Left colon (tissue), 2 donors: ENCODE measurements at regions not wholly inside any gene's neighbourhood (a gene's known extent, or its start where the extent isn't known, plus 50 kb on each side); places are given as distances from the start of the nearest gene placed in this dataset.
"Not testable (repeated sequence)": the region's sequence is repeated elsewhere in the genome, so short reads cannot be mapped to it uniquely, and the experiment has no call there.

Experiments
- ATAC-seq: fragments of 200-7000 bp; cut with Tn5 transposase; one replicate; pipeline ENCODE4 v1.9.1; 2020; ENCODE audit warnings: mild to moderate bottlenecking, moderate library complexity
- DNase-seq, 2 donors: peaks; one replicate each; pipeline ENCODE4 v3.0.0-alpha.2; 2020
- intact Hi-C, 2 donors: fragments of 100-400 bp; cut with DNase I in 1 of 2; cut with micrococcal nuclease in 1 of 2; formaldehyde crosslinking; loops; one replicate each; pipeline versions ENCODE4 v1.11.2 to v1.14.0; 2022; cut with DNase I, micrococcal nuclease
- donor health status: DM: no; HTN: no; CAD: no.
- donor health status: DM: yes; HTN: yes; CAD: no.

DNA sequence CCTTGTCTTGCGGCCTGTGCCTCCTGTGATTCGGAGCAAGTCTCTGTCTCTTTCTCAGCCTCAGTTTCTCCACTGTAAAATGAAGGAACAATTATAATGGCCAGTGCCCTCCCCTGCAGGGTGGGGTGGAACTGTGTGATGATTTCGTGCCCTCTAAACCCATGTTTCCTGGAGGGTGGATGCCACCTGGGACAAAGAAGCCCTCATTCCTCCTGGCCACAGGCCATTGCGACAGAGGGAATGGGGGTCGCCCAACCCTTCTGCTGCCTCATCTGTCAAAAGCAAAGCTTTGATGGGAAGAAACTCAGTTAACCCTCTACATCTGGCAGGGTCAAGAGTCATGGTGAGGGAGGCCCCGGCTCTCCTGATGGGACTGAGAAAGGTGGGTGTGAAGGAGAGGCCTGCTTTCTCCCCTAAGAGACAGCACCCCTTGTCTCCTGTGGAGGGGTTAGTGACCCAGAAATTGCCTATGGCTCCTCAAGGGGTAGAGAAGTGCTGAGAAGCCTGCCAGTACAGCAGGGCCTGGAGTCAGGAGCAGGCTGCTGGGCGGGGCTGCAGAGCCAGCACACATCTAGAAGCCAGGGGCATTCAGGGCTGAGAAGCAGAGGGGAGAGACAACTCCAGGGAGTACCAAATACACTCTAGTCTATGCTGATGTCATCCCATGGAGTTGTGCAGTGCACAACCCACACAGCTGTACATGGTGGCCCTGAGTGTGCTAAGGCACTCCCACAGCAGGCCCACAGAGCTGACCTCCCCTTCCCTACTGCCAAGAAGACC lies 61.0 kb downstream of the PLXNA1 start:
- no peak for DNase-seq
- intact Hi-C loops: no loop called here
- peak; percentile 34 for ATAC-seq

DNA sequence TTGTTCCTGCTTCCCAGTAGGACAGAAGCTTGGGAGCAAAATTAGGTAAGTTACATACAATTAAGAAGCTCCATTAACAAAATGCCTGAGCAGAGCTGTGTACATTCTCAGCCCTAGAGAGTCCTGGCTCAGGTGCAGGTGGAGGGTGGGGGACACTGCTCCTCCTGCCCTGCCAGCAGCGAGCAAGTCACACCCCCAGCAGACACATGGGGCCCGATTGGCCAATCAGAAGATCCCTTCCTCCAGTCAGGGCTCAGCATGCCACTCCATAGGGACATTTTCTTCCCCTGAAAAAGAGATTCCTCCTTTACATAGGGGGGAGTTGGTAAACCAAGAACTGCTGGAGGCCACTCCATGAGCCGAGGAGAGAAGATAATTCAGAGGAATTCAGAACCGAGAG lies 62.1 kb downstream of the PLXNA1 start:
- intact Hi-C loops: no loop called here
- ATAC-seq (peak; percentile 91), DNase-seq (peak in 1 of 2 donors; percentile 35)

DNA sequence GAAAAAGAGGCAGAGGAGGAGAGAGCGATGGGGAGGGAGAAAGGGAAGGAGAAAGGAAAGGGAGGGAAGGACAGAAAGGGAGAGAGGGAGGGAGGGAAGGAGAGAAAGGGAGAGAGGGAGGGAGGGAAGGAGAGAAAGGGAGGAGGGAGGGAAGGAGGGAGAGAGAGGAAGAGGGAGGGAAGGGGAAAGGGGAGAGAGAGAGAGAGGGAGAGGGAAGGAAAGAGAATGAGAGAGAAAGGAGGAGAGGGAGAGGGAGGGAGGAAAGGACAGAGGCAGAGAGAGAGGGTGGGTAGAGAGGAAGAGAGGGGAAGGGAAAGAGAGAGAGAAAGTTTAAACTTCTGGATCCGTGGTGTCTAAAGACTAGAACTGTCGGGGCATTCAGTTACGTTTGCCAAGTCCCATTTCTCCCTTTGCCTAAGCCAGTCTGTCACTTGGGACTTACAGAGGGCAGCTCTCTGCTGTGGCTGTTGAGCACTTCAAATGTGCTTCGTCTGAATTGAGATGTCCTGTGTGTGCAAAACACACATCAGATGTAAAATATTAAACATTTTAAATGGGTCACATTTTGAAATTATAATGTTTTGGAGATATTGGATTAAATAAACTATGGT lies 62.6 kb downstream of the PLXNA1 start:
- no peak for ATAC-seq
- intact Hi-C loops: no loop called here
- DNase-seq: no peak

DNA sequence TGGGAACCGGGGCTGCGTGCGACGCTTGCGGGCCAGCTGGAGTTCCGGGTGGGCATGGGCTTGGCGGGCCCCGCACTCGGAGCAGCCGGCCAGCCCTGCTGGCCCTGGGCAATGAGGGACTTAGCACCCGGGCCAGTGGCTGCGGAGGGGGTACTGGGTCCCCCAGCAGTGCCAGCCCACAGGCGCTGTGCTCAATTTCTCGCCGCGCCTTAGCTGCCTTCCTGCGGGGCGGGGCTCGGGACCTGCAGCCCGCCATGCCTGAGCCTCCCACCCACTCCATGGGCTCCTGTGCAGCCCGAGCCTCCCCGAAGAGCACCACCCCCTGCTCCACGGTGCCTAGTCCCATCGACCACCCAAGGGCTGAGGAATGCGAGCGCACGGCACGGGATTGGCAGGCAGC lies 63.8 kb downstream of the PLXNA1 start:
- intact Hi-C loops, ATAC-seq: not testable (repeated sequence)

DNA sequence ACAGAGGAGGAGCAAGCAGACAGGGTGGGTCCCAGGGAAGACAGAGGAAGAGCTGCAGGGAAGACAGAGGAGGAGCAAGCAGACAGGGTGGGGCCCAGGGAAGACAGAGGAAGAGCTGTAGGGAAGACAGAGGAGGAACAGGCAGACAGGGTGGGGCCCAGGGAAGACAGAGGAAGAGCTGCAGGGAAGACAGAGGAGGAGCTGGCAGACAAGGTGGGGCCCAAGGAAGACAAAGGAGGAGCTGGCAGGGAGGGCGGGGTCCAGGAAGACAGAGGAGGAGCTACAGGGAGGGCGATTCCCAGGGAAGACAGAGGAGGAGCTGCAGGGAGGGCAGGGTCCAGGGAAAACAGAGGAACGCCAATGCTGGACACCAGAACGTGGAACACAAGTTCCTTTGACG lies 66.5 kb downstream of the PLXNA1 start:
- DNase-seq (peak in 1 of 2 donors; percentile 23), ATAC-seq (peak; percentile 37)
- intact Hi-C loops: no loop called here

More for the DNA sequence above, 63.8 kb downstream of the PLXNA1 start:
- DNase-seq: not testable (repeated sequence)

DNA sequence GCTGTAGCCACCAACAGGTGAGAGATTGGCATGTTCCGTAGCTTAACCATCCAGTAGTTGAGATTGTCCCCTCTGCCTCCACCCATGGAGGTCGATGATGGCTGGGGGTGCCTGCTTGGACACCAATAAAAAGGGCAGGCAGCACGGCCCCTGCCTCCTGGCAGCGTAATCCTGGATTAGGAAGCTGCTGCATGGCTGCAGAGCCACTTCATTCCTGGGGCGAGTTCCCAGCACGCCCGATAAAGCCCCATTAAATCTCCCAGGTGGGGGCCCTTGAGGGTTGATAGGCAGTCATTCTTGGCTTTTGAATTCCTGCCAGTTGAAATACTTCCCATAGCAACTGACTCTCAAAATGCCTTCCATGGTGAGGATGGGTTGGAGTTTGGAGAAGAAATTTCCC lies 67.8 kb downstream of the PLXNA1 start:
- DNase-seq: no peak
- no peak for ATAC-seq
- intact Hi-C loops: no loop called here

DNA sequence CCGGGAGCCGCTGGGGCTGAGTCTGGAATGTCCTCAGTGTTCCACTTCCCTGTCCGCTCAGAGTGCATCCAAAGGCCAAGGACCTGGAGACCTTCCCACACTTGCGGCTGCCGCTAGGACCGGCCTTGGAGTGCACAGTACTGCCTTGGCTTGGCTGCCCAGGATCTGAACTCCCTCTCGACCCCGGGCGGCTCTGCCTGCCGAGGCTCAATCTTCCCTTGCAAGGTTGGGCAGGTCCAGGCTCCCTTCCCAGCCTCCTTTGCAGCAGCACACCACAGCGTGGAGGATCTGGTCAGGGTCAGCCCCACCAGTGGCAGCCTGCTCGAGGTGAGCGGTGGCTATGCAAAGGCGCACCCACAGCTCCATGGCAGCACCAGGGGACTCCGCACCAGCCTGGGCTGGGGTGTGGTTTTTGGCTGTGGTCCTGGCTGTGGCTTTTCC lies 69.2 kb downstream of the PLXNA1 start:
- DNase-seq: peak; percentile 74 to 76
- ATAC-seq: peak; percentile 98
- intact Hi-C loops: no loop called here

DNA sequence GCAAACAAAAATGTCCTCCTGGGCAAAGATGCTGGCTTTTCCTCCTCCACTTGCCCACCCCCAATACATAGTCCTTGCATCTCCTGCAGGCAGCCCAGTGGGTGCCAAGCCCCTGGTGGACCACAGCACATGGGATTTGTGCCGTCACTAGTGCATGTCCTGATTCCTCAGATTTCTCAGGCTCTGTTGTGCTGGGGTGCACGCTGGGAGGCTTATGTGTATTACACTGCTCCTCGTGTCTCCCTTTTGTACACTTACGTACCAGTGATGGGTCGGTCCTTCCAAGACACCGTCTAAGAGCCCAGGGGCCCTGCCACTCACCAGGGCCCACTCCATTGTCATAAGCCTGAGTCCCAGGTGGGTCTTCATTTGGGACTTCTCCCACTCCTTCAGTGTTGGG lies 70.1 kb downstream of the PLXNA1 start:
- intact Hi-C loops: no loop called here
- DNase-seq: no peak
- ATAC-seq: no peak

DNA sequence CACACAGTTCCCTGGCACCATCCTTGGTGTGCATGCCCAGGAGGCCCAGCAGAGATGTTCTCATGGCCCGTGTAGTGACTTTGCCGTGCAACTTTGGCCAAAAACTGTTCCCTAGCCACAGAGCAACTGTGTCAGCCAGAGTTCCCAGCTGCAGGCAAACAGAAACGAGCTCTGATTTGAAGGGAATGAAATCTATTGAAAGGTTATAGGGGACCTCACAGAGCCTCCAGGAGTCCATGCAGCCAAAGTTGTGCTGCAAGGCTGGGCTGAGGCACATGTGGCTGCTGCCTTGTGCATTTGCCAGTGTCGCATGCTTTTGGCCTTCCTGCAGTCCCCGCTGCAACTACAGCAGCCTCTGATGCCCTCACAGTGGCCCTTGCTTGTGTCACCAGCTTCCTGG lies 70.5 kb downstream of the PLXNA1 start:
- ATAC-seq: no peak
- no peak for DNase-seq
- intact Hi-C loops: no loop called here

DNA sequence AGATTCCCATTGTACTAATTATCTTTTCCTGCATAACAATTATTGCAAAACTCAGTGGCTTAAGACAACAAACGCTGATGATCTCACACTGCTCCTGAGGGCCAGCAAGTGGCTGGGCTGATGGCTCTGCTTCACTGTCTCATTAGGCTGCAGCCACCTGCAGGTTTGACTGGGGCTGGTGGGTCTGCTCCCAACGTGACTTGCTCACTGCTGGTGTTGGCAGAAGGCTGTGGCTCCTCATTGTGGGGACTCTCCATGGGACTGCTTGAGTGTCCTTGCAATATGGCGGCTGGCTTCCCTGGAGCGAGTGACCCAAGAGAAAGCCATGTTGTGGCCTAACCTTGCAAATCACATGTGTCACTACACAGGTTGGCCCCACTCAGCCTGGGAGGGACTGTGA lies 71.1 kb downstream of the PLXNA1 start:
- intact Hi-C loops: no loop called here
- DNase-seq: no peak
- no peak for ATAC-seq

DNA sequence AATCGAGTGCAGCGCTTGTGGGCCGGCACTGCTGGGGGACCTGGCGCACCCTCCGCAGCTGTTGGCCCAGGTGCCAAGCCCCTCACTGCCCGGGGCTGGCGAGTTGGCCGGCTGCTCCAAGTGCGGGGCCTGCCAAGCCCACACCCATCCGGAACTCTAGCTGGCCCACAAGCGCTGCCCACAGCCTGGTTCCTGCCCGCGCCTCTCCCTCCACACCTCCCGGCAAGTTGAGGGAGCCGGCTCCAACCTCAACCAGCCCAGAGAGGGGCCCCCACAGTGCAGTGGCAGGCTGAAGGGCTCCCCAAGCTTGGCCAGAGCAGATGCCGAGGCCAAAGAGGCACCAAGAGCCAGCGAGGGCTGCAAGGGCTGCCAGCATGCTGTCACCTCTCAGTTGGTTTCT lies 73.4 kb downstream of the PLXNA1 start:
- DNase-seq (no peak), ATAC-seq (no peak)
- intact Hi-C loops: no loop called here

DNA sequence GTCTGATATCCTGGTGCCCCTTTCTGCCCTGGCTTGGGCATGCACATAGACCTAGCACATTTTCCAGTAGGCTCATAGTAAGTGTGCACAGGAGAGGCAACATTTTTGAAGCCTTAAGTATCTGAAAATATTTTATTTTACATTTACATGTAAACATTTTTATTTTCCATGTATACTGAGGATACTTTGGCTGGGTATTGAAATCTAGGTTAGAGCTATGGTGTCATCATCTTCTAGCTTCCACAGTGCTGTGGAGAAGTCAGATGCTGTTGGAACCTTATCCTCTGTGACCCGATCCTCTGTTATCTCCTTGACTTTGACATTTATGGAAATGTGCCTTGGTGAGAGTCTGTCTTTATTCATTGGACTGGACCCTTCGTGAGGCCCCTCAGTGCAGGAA lies 74.1 kb downstream of the PLXNA1 start:
- ATAC-seq (no peak), DNase-seq (no peak)
- intact Hi-C loops: no loop called here

DNA sequence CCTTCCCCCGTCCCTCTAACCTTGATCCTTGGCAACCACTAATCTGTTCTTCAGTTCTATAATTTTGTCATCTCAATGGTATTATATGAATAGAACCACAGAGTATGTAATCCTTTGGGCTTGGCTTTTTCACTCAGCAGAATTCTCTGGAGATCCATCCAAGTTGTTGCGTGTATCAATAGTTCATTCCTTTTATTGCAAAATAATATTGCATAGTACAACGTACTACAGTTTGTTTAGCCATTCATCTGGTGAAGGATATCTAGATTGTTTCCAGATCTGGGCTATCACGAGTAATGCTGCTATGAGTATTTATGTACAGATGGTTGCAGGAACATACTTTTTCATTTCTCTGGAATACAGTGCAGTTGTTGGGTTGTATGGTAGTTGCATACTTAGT lies 76.2 kb downstream of the PLXNA1 start:
- intact Hi-C loops: no loop called here
- ATAC-seq (no peak), DNase-seq (no peak)

DNA sequence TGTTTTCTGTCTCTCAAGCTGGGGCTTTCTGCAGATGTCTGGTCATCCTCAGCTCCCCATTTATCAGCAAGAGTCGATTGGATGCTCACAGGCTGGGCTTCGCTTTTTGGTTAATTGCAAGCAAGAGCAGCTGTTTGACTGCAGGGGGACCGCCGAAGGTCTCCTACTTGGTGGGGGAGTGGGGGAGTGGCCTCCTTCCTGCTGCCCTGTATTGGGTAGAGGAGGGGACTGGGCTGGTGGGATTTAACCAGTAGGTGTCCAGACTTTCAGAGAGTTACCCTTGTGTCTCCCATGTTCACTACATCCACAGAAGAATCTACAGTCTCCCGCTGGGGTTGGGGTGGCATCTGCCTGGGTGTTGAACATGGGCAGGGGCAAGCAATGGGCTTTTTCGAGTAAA lies 78.7 kb downstream of the PLXNA1 start:
- intact Hi-C loops: no loop called here
- no peak for DNase-seq
- ATAC-seq: no peak

DNA sequence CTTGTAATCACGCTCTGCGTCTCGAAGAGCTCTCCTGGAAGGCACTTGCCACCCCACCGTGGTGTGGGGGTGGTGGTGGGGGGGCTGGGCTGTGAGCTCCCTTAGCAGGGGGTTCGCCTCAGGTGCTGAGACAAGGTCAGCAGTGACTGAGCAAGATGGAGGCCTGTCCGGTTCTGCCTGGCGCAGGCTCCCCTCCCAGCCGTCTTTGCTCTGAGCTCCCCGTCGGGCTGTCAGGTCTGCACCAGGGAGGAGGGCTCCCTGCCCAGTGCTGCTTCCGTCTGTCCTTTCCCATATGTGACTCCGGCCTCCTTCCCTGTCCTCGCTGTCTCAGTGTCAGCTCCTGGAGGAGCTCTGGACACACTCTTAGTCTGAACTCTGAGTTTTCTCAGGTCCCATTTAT lies 80.0 kb downstream of the PLXNA1 start:
- no peak for DNase-seq
- ATAC-seq: no peak
- intact Hi-C loops: no loop called here

DNA sequence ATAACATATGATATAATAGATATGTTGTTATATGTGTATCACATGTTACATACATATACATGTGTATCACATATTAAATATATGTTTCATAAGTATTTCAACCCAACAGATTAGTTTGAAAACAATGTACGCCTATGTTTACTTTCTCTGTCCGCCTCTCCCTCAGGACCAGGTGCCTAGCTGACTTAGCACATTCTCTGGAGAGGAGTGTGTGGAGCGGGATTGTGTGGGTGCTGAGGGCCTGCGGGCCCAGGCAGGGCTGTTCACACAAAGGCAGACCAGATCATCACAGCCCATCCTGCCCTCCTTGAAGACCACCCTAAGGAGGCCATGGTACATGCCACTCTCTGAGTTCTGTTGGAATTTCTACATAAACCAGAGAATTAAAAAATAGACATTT lies 81.0 kb downstream of the PLXNA1 start:
- DNase-seq: no peak
- no peak for ATAC-seq
- intact Hi-C loops: no loop called here

DNA sequence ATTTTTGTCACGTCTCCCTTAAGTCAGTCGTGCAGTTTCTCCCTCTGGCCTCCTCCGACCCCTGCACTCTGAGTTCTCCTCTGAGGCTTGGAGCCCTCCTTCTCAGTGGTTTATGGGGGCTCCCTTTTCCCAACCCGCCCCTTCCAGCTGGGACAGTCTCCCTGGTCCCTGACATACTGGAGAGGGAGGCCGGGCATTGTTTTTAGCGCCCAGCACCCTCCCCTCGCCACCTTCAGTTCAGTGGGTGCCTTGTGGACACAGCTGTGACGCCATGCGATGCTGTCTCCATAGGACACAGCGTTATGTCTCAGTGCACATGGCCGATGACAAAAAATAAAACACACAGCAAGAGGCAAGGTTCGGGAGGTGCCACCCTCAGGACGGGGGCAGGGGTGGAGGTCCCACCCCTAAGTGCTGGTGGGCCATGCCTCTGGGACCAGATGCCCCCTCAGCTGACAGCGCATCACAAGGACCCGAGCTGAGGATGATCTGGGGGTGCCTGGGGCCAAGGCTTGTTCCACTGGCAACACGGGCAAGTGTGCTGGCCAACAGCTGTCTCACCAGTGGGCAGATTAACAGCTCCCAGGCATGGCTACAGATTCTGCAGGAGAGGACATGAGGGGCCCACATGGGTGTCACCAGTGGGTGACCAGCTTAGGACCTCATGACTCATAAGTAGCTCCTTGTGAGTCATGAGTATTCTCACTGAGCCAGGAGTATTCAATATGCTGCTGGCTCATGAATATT lies 81.6 kb downstream of the PLXNA1 start:
- DNase-seq (no peak), ATAC-seq (no peak)
- intact Hi-C loops: no loop called here

DNA sequence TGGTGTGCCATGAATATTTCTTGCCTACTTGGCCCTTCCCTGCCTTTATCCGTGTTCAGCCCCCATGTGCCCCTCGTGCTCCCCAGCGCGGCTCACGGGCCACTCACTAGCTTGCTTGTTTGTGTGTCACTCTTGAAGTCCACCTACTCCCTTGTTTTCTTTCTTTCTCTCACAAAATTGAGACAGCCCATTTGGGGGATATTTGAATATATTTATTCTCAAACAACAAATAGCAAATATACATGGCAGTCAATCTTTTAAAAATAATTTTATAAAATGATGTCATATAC lies 82.2 kb downstream of the PLXNA1 start:
- no peak for DNase-seq
- intact Hi-C loops: no loop called here
- ATAC-seq: no peak

DNA sequence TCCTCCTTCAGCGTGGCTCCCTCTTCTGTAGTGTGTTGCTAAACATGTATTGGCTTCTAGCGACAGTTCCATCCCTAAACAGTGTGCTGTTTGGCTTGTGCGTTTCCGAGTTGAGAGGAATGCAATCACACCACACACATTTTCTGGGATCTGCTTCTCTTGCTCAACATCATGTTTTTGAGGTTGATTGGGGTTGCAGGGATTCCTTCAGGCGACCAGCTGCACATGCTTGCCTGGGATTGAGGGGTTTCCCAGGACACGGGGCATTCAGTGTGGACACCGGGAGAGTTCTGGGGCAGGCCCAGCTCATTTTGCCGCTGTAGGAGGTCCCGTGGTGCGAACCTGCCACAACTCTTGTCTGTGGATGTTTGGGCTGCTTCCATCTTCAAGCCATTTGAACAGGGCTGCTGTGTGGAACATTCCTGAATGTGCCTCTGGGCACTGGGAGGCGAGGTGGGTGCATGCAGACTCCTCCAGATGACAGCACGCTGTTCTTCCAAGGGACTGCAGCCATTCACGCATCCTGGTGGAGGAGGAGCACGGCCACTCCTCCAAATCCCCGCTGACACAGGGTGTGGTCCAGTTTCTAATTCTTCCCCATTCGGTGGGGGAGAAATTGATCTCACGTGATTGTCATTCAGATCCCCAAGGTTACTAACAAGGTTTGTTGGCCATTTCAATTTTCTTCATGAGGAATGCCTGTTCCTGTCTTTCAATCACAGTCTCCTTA lies 82.8 kb downstream of the PLXNA1 start:
- intact Hi-C loops: no loop called here
- DNase-seq (no peak), ATAC-seq (no peak)

DNA sequence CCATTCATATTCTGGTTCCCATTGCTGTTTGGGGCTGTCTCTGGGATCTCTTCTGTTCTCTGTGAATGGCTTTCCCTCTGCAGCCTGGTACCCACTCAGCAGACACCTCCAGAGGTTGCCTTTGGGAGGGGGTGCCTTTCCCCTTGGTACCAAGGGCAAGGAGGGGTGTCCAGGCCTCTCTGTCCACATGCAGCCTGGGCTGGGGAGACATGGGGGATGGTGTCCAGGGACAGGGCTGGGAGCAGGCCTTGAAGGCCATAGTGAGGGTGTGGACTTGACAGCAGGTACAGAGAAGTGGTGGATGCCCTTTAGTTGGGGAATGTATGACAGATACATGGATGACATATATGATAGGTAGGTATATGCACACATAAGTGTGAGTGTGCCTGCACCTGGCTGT lies 83.7 kb downstream of the PLXNA1 start:
- ATAC-seq: no peak
- intact Hi-C loops: no loop called here
- DNase-seq: no peak
